ENCODE measurements at regions not wholly inside any gene's neighbourhood (a gene's known extent, or its start where the extent isn't known, plus 50 kb on each side); places are given as distances from the start of the nearest gene placed in this dataset.

- DNase-seq: no peak
Observed at GRCh38 chr7:131110297-131111080, 217.2 kb upstream of the MKLN1 start.

GRCh38 chr7:131111081-131111576, 216.5 kb upstream of the MKLN1 start:
- no peak for DNase-seq

- no peak for DNase-seq
Observed at GRCh38 chr7:131111792-131112191, 215.9 kb upstream of the MKLN1 start.

GRCh38 chr7:131112431-131112830, 215.2 kb upstream of the MKLN1 start:
- no peak for DNase-seq

- DNase-seq: no peak
Observed at GRCh38 chr7:131115340-131115739, 212.3 kb upstream of the MKLN1 start.

- DNase-seq: no peak
Observed at GRCh38 chr7:131117439-131117838, 210.2 kb upstream of the MKLN1 start.

GRCh38 chr7:131119381-131119780, 208.3 kb upstream of the MKLN1 start:
- DNase-seq: no peak

GRCh38 chr7:131122394-131122793, 205.3 kb upstream of the MKLN1 start:
- DNase-seq: no peak

GRCh38 chr7:131124001-131124629, 203.6 kb upstream of the MKLN1 start:
- DNase-seq: no peak

GRCh38 chr7:131124867-131125266, 202.8 kb upstream of the MKLN1 start:
- DNase-seq: no peak

- DNase-seq: no peak
Observed at GRCh38 chr7:131130324-131130723, 197.4 kb upstream of the MKLN1 start.

GRCh38 chr7:131131012-131131745, 196.5 kb upstream of the MKLN1 start:
- no peak for DNase-seq

GRCh38 chr7:131131746-131132431, 195.8 kb upstream of the MKLN1 start:
- no peak for DNase-seq

- no peak for DNase-seq
Observed at GRCh38 chr7:131139462-131139861, 188.2 kb upstream of the MKLN1 start.

GRCh38 chr7:131141443-131141967, 186.2 kb upstream of the MKLN1 start:
- no peak for DNase-seq

GRCh38 chr7:131143869-131144268, 183.8 kb upstream of the MKLN1 start:
- no peak for DNase-seq

- DNase-seq: no peak
Observed at GRCh38 chr7:131145026-131145425, 182.7 kb upstream of the MKLN1 start.

GRCh38 chr7:131145770-131146169, 181.9 kb upstream of the MKLN1 start:
- no peak for DNase-seq

GRCh38 chr7:131147604-131148003, 180.1 kb upstream of the MKLN1 start:
- no peak for DNase-seq

- no peak for DNase-seq
Observed at GRCh38 chr7:131148258-131148657, 179.4 kb upstream of the MKLN1 start.

- no peak for DNase-seq
Observed at GRCh38 chr7:131148708-131149428, 178.8 kb upstream of the MKLN1 start.

GRCh38 chr7:131149429-131149773, 178.3 kb upstream of the MKLN1 start:
- DNase-seq: no peak
